IMR-90 (cell line): ENCODE measurements at regions not wholly inside any gene's neighbourhood (a gene's known extent, or its start where the extent isn't known, plus 50 kb on each side); places are given as distances from the start of the nearest gene placed in this dataset.

Source experiments
- ATAC-seq: fragments of 200-7000 bp; cut with Tn5 transposase; 2 replicates; pipeline ENCODE4 v1.9.1; 2020; ENCODE audit warnings: low read depth, mild to moderate bottlenecking, moderate library complexity
- BruUV-seq: library from RNA; stranded (reverse); fragments of 400-500 nt; replicated peaks from 2 replicates; lab custom pipeline; 2021; lab: Mats Ljungman, UMichigan
- CTCF ChIA-PET: fragments of 300-600 bp; formaldehyde crosslinking; extraction: SDS; loops from one replicate; lab custom pipeline; 2021; ENCODE audit warnings: antibody characterized with exemption; lab: Yijun Ruan, JAX
- POLR2A ChIA-PET: fragments of 300-600 bp; sonication (Branson Sonifier 250); formaldehyde crosslinking; loops from one replicate; lab custom pipeline; 2022; ENCODE audit warnings: antibody characterized with exemption; ENCODE audit not compliant: unreplicated experiment; lab: Charles Lee
- DNase-seq: peaks from one replicate; pipeline ENCODE4 v3.0.0; 2013
- H2AFZ ChIP-seq: replicated peaks from 2 replicates; pipeline ENCODE3; 2013; ENCODE audit warnings: low read length, mild to moderate bottlenecking; ENCODE audit not compliant: poor library complexity
- H2AK5ac ChIP-seq: 2 replicates; pipeline ENCODE4 v1.6.1; 2013; ENCODE audit warnings: low read depth, low read length, inconsistent platforms
- H2AK9ac ChIP-seq: replicated peaks from 2 replicates; pipeline ENCODE3; 2013; ENCODE audit warnings: mild to moderate bottlenecking, low read depth, low read length, moderate library complexity; ENCODE audit not compliant: poor library complexity
- H2BK120ac ChIP-seq: 2 replicates; pipeline ENCODE4 v1.6.1; 2013; ENCODE audit warnings: low read depth, low read length, inconsistent platforms
- H2BK15ac ChIP-seq: 3 replicates; pipeline ENCODE4 v1.6.1; 2013; ENCODE audit warnings: low read depth, low read length, inconsistent platforms
- H2BK20ac ChIP-seq: 2 replicates; pipeline ENCODE4 v1.6.1; 2013; ENCODE audit warnings: low read depth, mild to moderate bottlenecking, inconsistent platforms, low read length, moderate library complexity
- H2BK5ac ChIP-seq: 2 replicates; pipeline ENCODE4 v1.6.1; 2013; ENCODE audit warnings: mild to moderate bottlenecking, low read depth, low read length, inconsistent platforms; ENCODE audit not compliant: poor library complexity, severe bottlenecking
- H3K14ac ChIP-seq: replicated peaks from 2 replicates; pipeline ENCODE4 v1.6.1; 2013; ENCODE audit warnings: low read depth, low read length, inconsistent platforms
- H3K18ac ChIP-seq: 2 replicates; pipeline ENCODE4 v1.6.1; 2013; ENCODE audit warnings: low read depth, low read length, control low read depth
- H3K23ac ChIP-seq: 2 replicates; pipeline ENCODE4 v1.6.1; 2013; ENCODE audit warnings: low read depth, low read length, inconsistent platforms
- H3K27ac ChIP-seq: 2 replicates; pipeline ENCODE4 v1.5.1; 2013; ENCODE audit warnings: mild to moderate bottlenecking, control low read depth, low read length; ENCODE audit not compliant: insufficient read depth
- H3K27me3 ChIP-seq: 2 replicates; pipeline ENCODE4 v1.6.1; 2013; ENCODE audit warnings: low read length; ENCODE audit not compliant: control insufficient read depth, insufficient read depth
- H3K36me3 ChIP-seq: 2 replicates; pipeline ENCODE4 v1.6.1; 2013; ENCODE audit warnings: low read length, mixed read lengths; ENCODE audit not compliant: control insufficient read depth, insufficient read depth
- H3K4ac ChIP-seq: 2 replicates; pipeline ENCODE4 v1.6.1; 2013; ENCODE audit warnings: low read depth, low read length, inconsistent platforms
- H3K4me1 ChIP-seq: 2 replicates; pipeline ENCODE4 v1.6.1; 2013; ENCODE audit warnings: low read length, mixed read lengths; ENCODE audit not compliant: control insufficient read depth, insufficient read depth
- H3K4me2 ChIP-seq: 2 replicates; pipeline ENCODE4 v1.6.1; 2013; ENCODE audit warnings: low read depth, mild to moderate bottlenecking, control low read depth, low read length, moderate library complexity
- H3K4me3 ChIP-seq: 2 replicates; pipeline ENCODE4 v1.5.1; 2013; ENCODE audit warnings: low read depth, mild to moderate bottlenecking, control low read depth, low read length, moderate library complexity; ENCODE audit not compliant: insufficient read depth
- H3K56ac ChIP-seq: 2 replicates; pipeline ENCODE4 v1.6.1; 2013; ENCODE audit warnings: low read length, inconsistent platforms; ENCODE audit not compliant: insufficient read depth; ENCODE audit errors: extremely low read depth
- H3K79me1 ChIP-seq, 2 experiments: 2 replicates each; pipeline ENCODE4 v1.6.1; 2013; ENCODE audit warnings: low read length in 2 of 2, inconsistent platforms in 1 of 2, low read depth in 1 of 2
- H3K9ac ChIP-seq: 2 replicates; pipeline ENCODE4 v1.6.1; 2013; ENCODE audit warnings: low read depth, low read length, control low read depth
- H3K9me1 ChIP-seq: 2 replicates; pipeline ENCODE4 v1.6.1; 2013; ENCODE audit warnings: low read length, inconsistent platforms; ENCODE audit not compliant: insufficient read depth
- H3K9me3 ChIP-seq: 2 replicates; pipeline ENCODE4 v1.6.1; 2013; ENCODE audit warnings: low read length; ENCODE audit not compliant: control insufficient read depth, insufficient read depth
- H4K20me1 ChIP-seq: 2 replicates; pipeline ENCODE4 v1.6.1; 2013; ENCODE audit warnings: low read length, inconsistent platforms; ENCODE audit not compliant: insufficient read depth
- H4K5ac ChIP-seq: 2 replicates; pipeline ENCODE4 v1.6.1; 2013; ENCODE audit warnings: mild to moderate bottlenecking, low read depth, low read length, control low read depth
- H4K8ac ChIP-seq, 2 experiments: 2 replicates each; pipeline ENCODE4 v1.6.1; 2013; ENCODE audit warnings: low read depth in 2 of 2, low read length in 2 of 2, control low read depth in 1 of 2, inconsistent platforms in 1 of 2
- H4K91ac ChIP-seq: 2 replicates; pipeline ENCODE4 v1.6.1; 2013; ENCODE audit warnings: low read depth, low read length, inconsistent platforms; ENCODE audit not compliant: insufficient read depth
- MAZ ChIP-seq: IDR thresholded peaks from 2 replicates; pipeline ENCODE4 v1.6.1; 2012; ENCODE audit warnings: low read depth, mild to moderate bottlenecking, low read length, improper control_type of control experiment, moderate library complexity, borderline replicate concordance
- WGBS, 2 experiments: methylation state at CpG; one replicate each; pipeline versions ENCODE4 v1.1.5 to v1.1.7; 2013; ENCODE audit warnings: missing lambda C conversion rate in 2 of 2; ENCODE audit not compliant: insufficient read length in 1 of 2; ENCODE audit errors: extremely low coverage in 2 of 2; 5-methylcytosine and 5-hydroxymethylcytosine counted together
- dilution Hi-C: fragments of 300-500 bp; cut with HindIII; formaldehyde crosslinking; loops from one replicate; pipeline ENCODE4 v1.14.3; 2018; ENCODE audit warnings: low sequenced_read_pairs; ENCODE audit not compliant: unreplicated experiment
- in situ Hi-C: fragments of 300-500 bp; cut with MboI; formaldehyde crosslinking; loops from 3 replicates; pipeline ENCODE4 v1.14.3; 2019; ENCODE audit warnings: low sequenced_read_pairs, inconsistent platforms, mixed read lengths
- intact Hi-C: fragments of 100-400 bp; cut with micrococcal nuclease; formaldehyde crosslinking; loops from 2 replicates; pipeline ENCODE4 v1.10.0; 2022

GRCh38 chr3:107045791-107046190, 331.4 kb upstream of the CCDC54 start:
- no peak overlapping the region for H2AK9ac ChIP-seq
- peak overlapping the region; percentile 16 for H2AFZ ChIP-seq
- H3K27ac ChIP-seq = no peak overlapping the region
- no peak overlapping the region for H2BK120ac ChIP-seq
- intact Hi-C loops (no loop called here), in situ Hi-C loops (no loop called here), dilution Hi-C loops (no loop called here)
- ATAC-seq (no peak), DNase-seq (no peak)
- H4K8ac ChIP-seq = no peak overlapping the region
- 60% methylated on average over 1 of the region's 3 CpGs; no CpG with 5 or more reads in 1 of the 2 experiments for WGBS, 2 experiments
- BruUV-seq = no TSS peak
- no peak overlapping the region for H4K91ac ChIP-seq
- H3K36me3 ChIP-seq = no peaks in the 10 kb centered on the region
- H3K4ac ChIP-seq = no peak overlapping the region
- no peak overlapping the region for H3K56ac ChIP-seq
- no peaks in the 10 kb centered on the region for H3K9me3 ChIP-seq
- H2BK5ac ChIP-seq = no peak overlapping the region
- ChIA-PET POLR2A (no interaction called here), CTCF (no interaction called here)
- no peak overlapping the region for H2AK5ac ChIP-seq
- H4K5ac ChIP-seq = no peak overlapping the region
- H2BK15ac ChIP-seq = no peak overlapping the region
- H3K23ac ChIP-seq = no peak overlapping the region
- H3K4me3 ChIP-seq = no peak overlapping the region
- H3K4me1 ChIP-seq = no peaks in the 10 kb centered on the region
- no peak overlapping the region for H3K9ac ChIP-seq
- H3K79me1 ChIP-seq = no peaks in the 10 kb centered on the region
- H3K27me3 ChIP-seq = no peaks in the 10 kb centered on the region
- H3K18ac ChIP-seq = no peak overlapping the region
- no peak overlapping the region for H3K4me2 ChIP-seq
- no peak overlapping the region for H2BK20ac ChIP-seq
- no peak for TF ChIP-seq MAZ
- no peak overlapping the region for H3K14ac ChIP-seq
- no peaks in the 10 kb centered on the region for H4K20me1 ChIP-seq
- H3K9me1 ChIP-seq = no peaks in the 10 kb centered on the region
